ENCODE measurements at regions not wholly inside any gene's neighbourhood (a gene's known extent, or its start where the extent isn't known, plus 50 kb on each side); places are given as distances from the start of the nearest gene placed in this dataset.

GRCh38 chr2:46847185-46847710 lies 68.4 kb downstream of the MCFD2 start:
- Mint-ChIP-seq H3K4me1 (ENCODE audit: low read depth) (peaks cover 72% of the 10 kb centered on the region), H3K27me3 (ENCODE audit: low read depth) (no peaks in the 10 kb centered on the region), H3K36me3 (ENCODE audit: low read depth) (no peaks in the 10 kb centered on the region), H3K4me3 (ENCODE audit: unreplicated experiment) (no peak overlapping the region), H3K27ac (ENCODE audit: unreplicated experiment) (peak overlapping the region; percentile 96), H3K9me3 (ENCODE audit: low read depth) (no peaks in the 10 kb centered on the region)
- peak; percentile 47 for TF ChIP-seq CTCF (IDR thresholded peaks at IDR 0.05)
- no peak for DNase-seq (ENCODE audit: low spot score)

- Mint-ChIP-seq H3K9me3 (ENCODE audit: low read depth) (no peaks in the 10 kb centered on the region), H3K4me3 (ENCODE audit: unreplicated experiment) (no peak overlapping the region), H3K36me3 (ENCODE audit: low read depth) (no peaks in the 10 kb centered on the region), H3K27ac (ENCODE audit: unreplicated experiment) (peak overlapping the region; percentile 96), H3K27me3 (ENCODE audit: low read depth) (no peaks in the 10 kb centered on the region), H3K4me1 (ENCODE audit: low read depth) (peaks cover 66% of the 10 kb centered on the region)
- no peak for DNase-seq (ENCODE audit: low spot score)
- TF ChIP-seq CTCF (IDR thresholded peaks at IDR 0.05): no peak
Measured at GRCh38 chr2:46846536-46846935, 69.1 kb downstream of the MCFD2 start.

GRCh38 chr2:46845542-46846486 lies 69.8 kb downstream of the MCFD2 start:
- no peak for TF ChIP-seq CTCF (IDR thresholded peaks at IDR 0.05)
- no peaks in the 10 kb centered on the region for H3K27me3 Mint-ChIP-seq (ENCODE audit: low read depth)
- peak overlapping the region; percentile 62 for H3K27ac Mint-ChIP-seq (ENCODE audit: unreplicated experiment)
- DNase-seq (ENCODE audit: low spot score): no peak
- no peaks in the 10 kb centered on the region for H3K36me3 Mint-ChIP-seq (ENCODE audit: low read depth)
- H3K9me3 Mint-ChIP-seq (ENCODE audit: low read depth): no peaks in the 10 kb centered on the region
- H3K4me1 Mint-ChIP-seq (ENCODE audit: low read depth): peaks cover 59% of the 10 kb centered on the region
- no peak overlapping the region for H3K4me3 Mint-ChIP-seq (ENCODE audit: unreplicated experiment)

GRCh38 chr2:46844443-46844842 lies 71.2 kb downstream of the MCFD2 start:
- Mint-ChIP-seq H3K9me3 (ENCODE audit: low read depth) (no peaks in the 10 kb centered on the region), H3K36me3 (ENCODE audit: low read depth) (no peaks in the 10 kb centered on the region), H3K27me3 (ENCODE audit: low read depth) (no peaks in the 10 kb centered on the region), H3K4me3 (ENCODE audit: unreplicated experiment) (no peak overlapping the region), H3K27ac (ENCODE audit: unreplicated experiment) (no peak overlapping the region), H3K4me1 (ENCODE audit: low read depth) (peaks cover 45% of the 10 kb centered on the region)
- no peak for TF ChIP-seq CTCF (IDR thresholded peaks at IDR 0.05)
- no peak for DNase-seq (ENCODE audit: low spot score)

GRCh38 chr2:46844034-46844433 lies 71.6 kb downstream of the MCFD2 start:
- no peak for DNase-seq (ENCODE audit: low spot score)
- Mint-ChIP-seq H3K36me3 (ENCODE audit: low read depth) (no peaks in the 10 kb centered on the region), H3K27me3 (ENCODE audit: low read depth) (no peaks in the 10 kb centered on the region), H3K27ac (ENCODE audit: unreplicated experiment) (no peak overlapping the region), H3K4me1 (ENCODE audit: low read depth) (peaks cover 41% of the 10 kb centered on the region), H3K9me3 (ENCODE audit: low read depth) (no peaks in the 10 kb centered on the region), H3K4me3 (ENCODE audit: unreplicated experiment) (no peak overlapping the region)
- no peak for TF ChIP-seq CTCF (IDR thresholded peaks at IDR 0.05)
